ENCODE measurements at regions not wholly inside any gene's neighbourhood (a gene's known extent, or its start where the extent isn't known, plus 50 kb on each side); places are given as distances from the start of the nearest gene placed in this dataset.

GRCh38 chr13:40479196-40479845 is 187.1 kb downstream of the FOXO1 start:
- TF ChIP-seq MCM5 (IDR thresholded peaks at IDR 0.05; ENCODE audit: low read depth) (no peak), ELK1 (CRISPR knock-in tag; IDR thresholded peaks at IDR 0.05) (no peak), RFX1 (IDR thresholded peaks at IDR 0.05) (no peak), MEF2A (IDR thresholded peaks at IDR 0.05; ENCODE audit: control insufficient read depth, low read depth, low read length) (no peak), KHSRP (IDR thresholded peaks at IDR 0.05) (no peak), SMARCB1 (IDR thresholded peaks at IDR 0.05; ENCODE audit: insufficient read length, low read depth) (no peak), TFE3 (CRISPR knock-in tag; IDR thresholded peaks at IDR 0.05) (no peak)
- intact Hi-C loops (cut with micrococcal nuclease) (no loop called here), in situ Hi-C loops (cut with MboI) (no loop called here)
- H3K4me1 ChIP-seq (replicated peaks in 1 of 2; ENCODE audit: control insufficient read depth in 2 of 2, insufficient read depth in 2 of 2, low read length in 2 of 2) = no peaks in the 10 kb centered on the region
- no peaks in the 10 kb centered on the region for H3K36me3 ChIP-seq (ENCODE audit: control insufficient read depth, insufficient read depth, low read length)
- no peaks in the 10 kb centered on the region for H3K9me3 ChIP-seq (replicated peaks; ENCODE audit: control insufficient read depth, insufficient read depth, low read depth, low read length)
- DNase-seq (ENCODE audit: extremely low read depth in 1 of 4, low spot score in 3 of 4) = no peak
- peaks cover 0 to 40% of the 10 kb centered on the region in 2 experiments; a peak in 4 of 5 replicates for H3K27me3 ChIP-seq (ENCODE audit: control insufficient read depth in 2 of 2, insufficient read depth in 2 of 2, low read length in 2 of 2)
- H3K4me3 ChIP-seq = no peak overlapping the region
- no peaks in the 10 kb centered on the region for H4K20me1 ChIP-seq (replicated peaks; ENCODE audit: control insufficient read depth, insufficient read depth, low read length)
- no TSS peak for BruUV-seq (replicated peaks)
- no peaks in the 10 kb centered on the region for H3K9me1 ChIP-seq (ENCODE audit: control insufficient read depth, insufficient read depth, low read length)
- no peaks in the 10 kb centered on the region for H3K79me2 ChIP-seq (ENCODE audit: control insufficient read depth, insufficient read depth, low read length)
- H2AFZ ChIP-seq (ENCODE audit: low read depth, low read length) = no peak overlapping the region
- POLR2A ChIA-PET = no interaction called here
- FAIRE-seq = no peak
- H3K27ac ChIP-seq (ENCODE audit: extremely low read depth, low read depth, low read length) = no peak overlapping the region
- H3K9ac ChIP-seq (ENCODE audit: insufficient read depth in 1 of 2, low read depth in 2 of 2, low read length in 2 of 2) = no peak overlapping the region
- WGBS (ENCODE audit: insufficient coverage, low coverage, missing lambda C conversion rate) = 3% methylated on average over 24 of the region's 28 CpGs
- ATAC-seq = no peak
- H3K4me2 ChIP-seq (ENCODE audit: insufficient read depth, low read length) = no peak overlapping the region
- CTCF ChIA-PET (ENCODE audit: low intra/inter-chr PET ratio) = no interaction called here
